ENCODE measurements at regions not wholly inside any gene's neighbourhood (a gene's known extent, or its start where the extent isn't known, plus 50 kb on each side); places are given as distances from the start of the nearest gene placed in this dataset.

DNA sequence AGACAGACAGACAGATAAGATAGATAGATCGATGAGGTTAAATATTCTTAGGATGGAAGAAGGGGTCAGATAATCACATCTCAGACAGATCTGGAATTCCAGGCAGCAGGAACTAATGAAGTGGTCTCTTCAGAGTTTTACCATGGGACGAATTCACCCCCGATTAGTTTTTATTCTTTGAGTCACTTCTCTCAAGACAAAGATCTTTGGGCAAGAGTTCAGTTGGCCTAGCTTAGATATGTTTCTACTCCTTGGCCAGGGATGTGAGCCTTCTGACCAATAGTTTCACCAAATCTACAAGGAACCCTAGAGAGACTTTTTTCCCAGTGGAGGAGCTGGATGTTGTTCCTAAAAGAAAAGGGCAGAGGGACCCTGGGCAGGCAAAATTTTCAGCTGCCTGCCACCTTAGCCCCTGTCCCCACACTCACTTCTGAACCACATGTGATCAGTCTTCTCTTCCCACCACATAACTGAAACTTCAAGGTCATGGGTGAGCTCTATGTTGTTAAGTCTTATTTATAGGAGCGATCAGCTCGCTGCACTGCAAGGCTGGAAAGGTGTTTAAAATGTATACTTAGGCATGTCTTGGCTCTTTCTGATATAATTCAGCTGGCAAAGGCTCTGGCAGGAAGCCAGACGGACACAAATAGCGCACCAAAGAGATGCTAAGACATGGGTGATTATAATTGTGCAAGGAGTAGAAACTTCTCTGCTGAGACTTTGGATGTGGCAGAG, 132.9 kb downstream of the PALM2AKAP2 start:
- Histone ChIP-seq H4K20me1 (ENCODE audit: insufficient read depth, low read length) (no peaks in the 10 kb centered on the region), H2AFZ (ENCODE audit: low read length) (no peak overlapping the region), H3K4me2 (ENCODE audit: insufficient read depth, low read length) (no peak overlapping the region), H3K9me3 (ENCODE audit: low read depth, low read length) (no peaks in the 10 kb centered on the region), H3K4me3 (ENCODE audit: insufficient read depth, low read length) (no peak overlapping the region), H3K36me3 (ENCODE audit: insufficient read depth, low read length) (no peaks in the 10 kb centered on the region), H3K4me1 (ENCODE audit: insufficient read depth, low read length) (peaks cover 31% of the 10 kb centered on the region), H3K27me3 (ENCODE audit: insufficient read depth, low read length) (no peaks in the 10 kb centered on the region), H3K79me2 (ENCODE audit: insufficient read depth, low read length) (peaks cover 4% of the 10 kb centered on the region), H3K27ac (ENCODE audit: low read depth, low read length) (peak overlapping the region; percentile 72)
- no peak for DNase-seq (ENCODE audit: insufficient read length, low spot score, missing footprints)
- TF ChIP-seq, protein P1, sequence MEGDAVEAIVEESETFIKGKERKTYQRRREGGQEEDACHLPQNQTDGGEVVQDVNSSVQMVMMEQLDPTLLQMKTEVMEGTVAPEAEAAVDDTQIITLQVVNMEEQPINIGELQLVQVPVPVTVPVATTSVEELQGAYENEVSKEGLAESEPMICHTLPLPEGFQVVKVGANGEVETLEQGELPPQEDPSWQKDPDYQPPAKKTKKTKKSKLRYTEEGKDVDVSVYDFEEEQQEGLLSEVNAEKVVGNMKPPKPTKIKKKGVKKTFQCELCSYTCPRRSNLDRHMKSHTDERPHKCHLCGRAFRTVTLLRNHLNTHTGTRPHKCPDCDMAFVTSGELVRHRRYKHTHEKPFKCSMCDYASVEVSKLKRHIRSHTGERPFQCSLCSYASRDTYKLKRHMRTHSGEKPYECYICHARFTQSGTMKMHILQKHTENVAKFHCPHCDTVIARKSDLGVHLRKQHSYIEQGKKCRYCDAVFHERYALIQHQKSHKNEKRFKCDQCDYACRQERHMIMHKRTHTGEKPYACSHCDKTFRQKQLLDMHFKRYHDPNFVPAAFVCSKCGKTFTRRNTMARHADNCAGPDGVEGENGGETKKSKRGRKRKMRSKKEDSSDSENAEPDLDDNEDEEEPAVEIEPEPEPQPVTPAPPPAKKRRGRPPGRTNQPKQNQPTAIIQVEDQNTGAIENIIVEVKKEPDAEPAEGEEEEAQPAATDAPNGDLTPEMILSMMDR (IDR thresholded peaks at IDR 0.05; ENCODE audit: extremely low read depth, low read depth, low read length), result no peak

DNA sequence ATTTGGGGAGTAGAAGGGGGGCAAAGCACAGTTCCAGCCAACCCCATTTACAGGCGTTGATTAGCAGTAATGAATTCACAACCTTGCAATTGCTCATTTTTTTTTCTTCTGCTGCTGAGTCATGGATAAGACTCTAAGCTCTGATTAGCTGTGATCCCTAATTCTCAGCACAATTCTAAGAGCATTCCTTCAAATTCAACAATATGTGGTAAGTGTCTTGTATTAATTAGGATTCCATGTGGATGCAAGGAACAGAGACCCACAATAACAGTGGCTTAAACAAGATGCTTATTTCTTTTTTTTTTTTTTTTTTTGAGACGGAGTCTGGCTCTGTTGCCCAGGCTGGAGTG, 133.4 kb downstream of the PALM2AKAP2 start:
- Histone ChIP-seq H3K4me3 (ENCODE audit: insufficient read depth, low read length) (no peak overlapping the region), H3K36me3 (ENCODE audit: insufficient read depth, low read length) (no peaks in the 10 kb centered on the region), H3K4me1 (ENCODE audit: insufficient read depth, low read length) (peaks cover 31% of the 10 kb centered on the region), H3K27me3 (ENCODE audit: insufficient read depth, low read length) (no peaks in the 10 kb centered on the region), H3K27ac (ENCODE audit: low read depth, low read length) (peak overlapping the region; percentile 72), H3K4me2 (ENCODE audit: insufficient read depth, low read length) (no peak overlapping the region), H2AFZ (ENCODE audit: low read length) (no peak overlapping the region), H3K79me2 (ENCODE audit: insufficient read depth, low read length) (peaks cover 4% of the 10 kb centered on the region), H4K20me1 (ENCODE audit: insufficient read depth, low read length) (no peaks in the 10 kb centered on the region), H3K9me3 (ENCODE audit: low read depth, low read length) (no peaks in the 10 kb centered on the region)
- TF ChIP-seq, protein P1 (IDR thresholded peaks at IDR 0.05; ENCODE audit: extremely low read depth, low read depth, low read length), result no peak
- DNase-seq (ENCODE audit: insufficient read length, low spot score, missing footprints), result no peak

DNA sequence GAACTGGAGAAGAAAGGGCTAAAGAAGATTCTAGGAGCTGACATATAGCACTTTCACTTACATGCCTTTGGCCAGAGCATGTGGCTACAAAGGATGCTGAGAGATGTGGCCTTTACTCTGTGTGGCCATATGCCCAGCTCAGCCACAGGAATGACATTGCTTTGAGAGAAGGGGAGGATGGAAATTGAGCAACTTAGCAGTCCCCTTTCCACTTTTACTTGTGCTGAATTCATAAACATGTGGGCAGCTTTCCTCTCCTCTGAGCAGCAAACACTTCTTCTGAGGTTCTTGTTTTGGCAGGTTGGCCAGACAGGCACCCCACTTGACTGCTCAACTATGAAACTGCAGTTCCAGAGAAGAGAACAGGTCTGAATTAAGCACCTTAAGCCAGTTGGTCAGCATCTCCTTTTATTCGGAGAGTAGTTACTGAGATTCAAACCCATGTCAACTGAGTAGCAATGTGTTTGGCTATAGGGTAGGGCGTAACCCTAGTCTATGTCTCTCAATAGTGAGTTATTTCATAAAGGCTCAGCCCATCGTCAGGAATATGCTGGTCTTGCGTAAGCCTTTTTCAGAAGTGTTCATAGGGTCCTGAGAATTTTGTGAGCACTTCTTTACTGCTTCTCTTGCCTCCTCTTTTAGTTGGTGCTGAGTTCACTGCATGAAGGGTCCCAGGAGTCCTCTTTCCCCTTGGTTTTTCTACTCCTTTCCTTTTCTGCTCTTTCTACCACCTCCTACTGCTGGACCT, 134.5 kb downstream of the PALM2AKAP2 start:
- Histone ChIP-seq H3K27me3 (ENCODE audit: insufficient read depth, low read length) (no peaks in the 10 kb centered on the region), H4K20me1 (ENCODE audit: insufficient read depth, low read length) (no peaks in the 10 kb centered on the region), H3K36me3 (ENCODE audit: insufficient read depth, low read length) (no peaks in the 10 kb centered on the region), H3K9me3 (ENCODE audit: low read depth, low read length) (no peaks in the 10 kb centered on the region), H3K4me3 (ENCODE audit: insufficient read depth, low read length) (no peak overlapping the region), H3K4me1 (ENCODE audit: insufficient read depth, low read length) (peaks cover 31% of the 10 kb centered on the region), H3K27ac (ENCODE audit: low read depth, low read length) (peak overlapping the region; percentile 28), H3K79me2 (ENCODE audit: insufficient read depth, low read length) (peaks cover 2% of the 10 kb centered on the region), H2AFZ (ENCODE audit: low read length) (no peak overlapping the region), H3K4me2 (ENCODE audit: insufficient read depth, low read length) (peak overlapping the region; percentile 19)
- DNase-seq (ENCODE audit: insufficient read length, low spot score, missing footprints), result no peak
- TF ChIP-seq, protein P1 (IDR thresholded peaks at IDR 0.05; ENCODE audit: extremely low read depth, low read depth, low read length), result no peak

DNA sequence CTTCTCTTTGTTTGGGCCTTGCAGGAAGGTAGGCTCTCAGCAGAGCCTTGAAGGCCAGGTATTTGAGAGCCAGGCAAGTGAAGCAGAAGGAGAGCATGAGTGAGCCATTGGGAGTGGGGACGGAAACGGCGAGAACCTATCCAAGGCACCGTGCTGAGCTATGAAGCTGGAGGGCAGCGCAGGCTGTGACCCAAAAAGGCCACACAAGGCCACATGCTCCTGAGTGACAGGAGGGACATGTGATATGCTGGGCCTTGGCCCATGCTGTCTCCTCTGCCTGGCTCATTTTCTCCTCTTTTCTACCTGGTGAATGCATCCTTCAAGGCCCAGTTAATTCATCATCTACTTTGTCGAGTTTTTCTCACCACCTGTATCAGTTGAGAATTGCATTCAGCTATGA, 136.3 kb downstream of the PALM2AKAP2 start:
- no peak for DNase-seq (ENCODE audit: insufficient read length, low spot score, missing footprints)

More for the DNA sequence above, 136.3 kb downstream of the PALM2AKAP2 start:
- Histone ChIP-seq H3K79me2 (ENCODE audit: insufficient read depth, low read length) (no peaks in the 10 kb centered on the region), H3K4me2 (ENCODE audit: insufficient read depth, low read length) (no peak overlapping the region), H4K20me1 (ENCODE audit: insufficient read depth, low read length) (no peaks in the 10 kb centered on the region), H2AFZ (ENCODE audit: low read length) (no peak overlapping the region), H3K9me3 (ENCODE audit: low read depth, low read length) (no peaks in the 10 kb centered on the region), H3K36me3 (ENCODE audit: insufficient read depth, low read length) (no peaks in the 10 kb centered on the region), H3K4me1 (ENCODE audit: insufficient read depth, low read length) (peaks cover 21% of the 10 kb centered on the region), H3K4me3 (ENCODE audit: insufficient read depth, low read length) (no peak overlapping the region), H3K27ac (ENCODE audit: low read depth, low read length) (no peak overlapping the region), H3K27me3 (ENCODE audit: insufficient read depth, low read length) (no peaks in the 10 kb centered on the region)
- TF ChIP-seq, protein P1 (IDR thresholded peaks at IDR 0.05; ENCODE audit: extremely low read depth, low read depth, low read length), result no peak
